ENCODE measurements at regions not wholly inside any gene's neighbourhood (a gene's known extent, or its start where the extent isn't known, plus 50 kb on each side); places are given as distances from the start of the nearest gene placed in this dataset.

DNA sequence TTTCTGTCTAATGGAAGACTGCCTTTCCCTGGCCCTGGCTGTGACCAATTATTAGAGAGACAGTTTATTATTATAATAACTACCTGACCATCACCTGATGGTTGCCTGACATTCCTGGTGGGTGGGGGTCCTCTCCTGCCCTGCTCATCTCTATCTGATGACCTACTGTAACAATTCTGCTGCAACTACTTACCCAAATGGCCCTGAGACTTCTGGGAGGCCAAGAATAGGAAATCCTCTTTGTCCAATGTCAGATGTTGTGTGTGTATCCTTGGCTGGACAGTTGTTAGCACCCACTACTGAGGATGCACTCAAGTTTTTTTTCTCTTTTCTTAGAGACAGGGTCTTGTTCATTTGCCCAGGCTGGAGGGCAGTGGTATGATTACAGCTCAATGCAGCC lies 110.3 kb downstream of the DDX1 start:
- DNase-seq: no peak

DNA sequence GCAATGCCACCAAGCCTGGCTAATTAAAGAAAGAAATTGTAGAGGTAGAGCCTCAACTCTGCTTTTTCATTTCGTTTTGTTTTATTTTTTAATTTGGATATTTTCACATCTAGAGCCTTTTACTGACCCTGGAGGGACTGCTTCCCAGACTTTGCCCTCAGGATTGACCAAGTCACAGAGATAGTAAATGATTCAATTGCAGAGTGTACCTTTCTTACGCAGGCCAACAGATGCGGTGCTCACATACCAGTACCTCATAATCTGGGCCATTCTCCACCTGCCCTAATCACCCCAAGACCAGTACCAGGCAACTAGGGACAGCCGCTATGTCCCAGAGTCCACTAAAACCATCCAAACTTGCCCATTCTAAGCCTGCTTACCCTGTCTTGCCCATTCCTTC lies 110.8 kb downstream of the DDX1 start:
- no peak for DNase-seq

DNA sequence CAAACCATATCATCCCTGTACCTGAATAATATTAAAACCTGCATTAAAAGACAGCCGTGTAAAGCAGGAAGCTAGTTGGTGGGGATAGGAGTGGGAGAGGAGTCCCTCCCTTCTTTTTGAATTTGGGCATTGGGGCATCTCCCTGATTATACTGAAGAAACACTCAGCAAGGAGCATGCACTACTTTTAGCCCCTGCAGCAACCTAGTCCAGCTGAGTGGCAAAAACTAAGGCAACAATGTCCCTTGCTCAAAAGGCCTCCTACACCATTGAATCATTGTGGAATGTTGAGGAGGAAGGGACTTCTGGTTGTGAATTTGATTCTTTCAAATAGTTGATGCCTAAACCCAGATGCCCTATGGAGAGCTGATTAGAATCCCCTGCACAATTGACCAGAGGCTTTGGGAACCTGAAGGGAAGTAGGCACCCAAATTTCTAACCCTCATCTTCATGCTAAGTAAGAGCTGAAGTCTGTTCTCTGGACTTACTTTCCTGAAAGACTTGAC lies 111.7 kb downstream of the DDX1 start:
- no peak for DNase-seq

DNA sequence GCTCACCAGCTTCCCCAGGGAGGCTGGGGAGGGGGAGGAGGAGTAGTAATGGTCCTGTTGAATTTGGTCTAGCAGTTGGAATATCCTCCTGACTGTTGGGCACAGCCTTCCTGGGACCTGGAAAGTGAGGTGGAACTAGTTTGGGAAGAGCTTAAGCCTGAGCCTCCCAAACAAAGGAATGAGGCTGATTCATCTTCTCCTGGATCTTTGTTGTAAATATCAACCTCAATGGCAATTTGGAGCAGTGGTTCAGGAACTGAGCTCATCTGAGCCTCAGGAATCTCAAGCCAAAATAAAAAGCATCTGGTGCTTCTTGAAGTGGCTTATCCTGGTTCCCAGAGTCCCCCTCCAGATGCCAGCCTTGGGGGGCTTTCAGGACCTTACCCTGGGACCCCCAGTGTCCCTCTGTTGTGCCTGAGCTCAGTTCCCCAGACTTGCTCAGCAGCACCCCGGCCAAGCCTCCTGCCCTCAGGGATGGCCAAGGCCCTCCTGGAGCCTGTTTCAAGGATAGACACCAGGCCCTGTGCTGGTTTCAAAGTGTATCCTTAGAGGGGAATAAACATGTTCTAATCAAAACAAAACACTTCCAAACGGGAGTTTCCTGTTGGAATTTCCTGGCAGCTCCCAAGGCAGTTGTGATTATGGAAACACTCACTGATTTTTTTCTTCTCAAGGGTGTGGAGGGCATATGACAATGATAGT lies 112.6 kb downstream of the DDX1 start:
- no peak for DNase-seq

DNA sequence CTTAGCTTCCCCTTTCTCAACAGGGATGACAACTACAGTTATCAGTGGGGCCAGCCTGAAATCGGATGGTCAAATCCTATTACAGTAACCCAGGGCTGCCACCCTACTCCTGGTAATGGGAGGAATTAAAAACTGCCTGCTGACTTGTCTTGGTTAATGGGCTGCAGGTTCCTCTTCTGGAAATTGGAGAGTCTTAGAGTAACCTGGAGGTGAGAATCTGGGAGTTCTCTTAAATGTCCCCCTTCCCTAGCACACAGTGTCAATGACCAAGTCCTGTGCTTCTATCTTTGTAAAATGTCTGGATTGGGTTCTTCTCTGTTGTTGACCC lies 113.1 kb downstream of the DDX1 start:
- no peak for DNase-seq

DNA sequence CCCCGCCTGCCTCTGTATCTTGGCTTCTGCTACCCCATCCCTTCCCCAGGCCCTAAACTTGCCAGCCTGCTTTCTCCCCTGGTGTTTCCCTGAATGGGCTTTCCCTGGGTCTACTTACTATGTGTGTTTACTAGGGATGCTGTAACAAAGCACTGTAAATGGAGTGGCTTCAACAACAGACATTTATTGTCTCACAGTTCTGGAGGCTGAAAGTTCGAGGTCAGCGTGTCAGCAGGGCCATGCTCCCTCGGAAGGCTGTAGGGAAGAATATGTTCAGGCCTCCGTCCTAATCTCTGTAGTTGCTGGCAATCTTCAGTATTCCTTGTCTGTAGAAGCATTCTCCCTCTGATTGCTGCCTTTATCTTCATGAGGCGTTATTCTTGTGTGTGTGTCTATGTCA lies 113.6 kb downstream of the DDX1 start:
- DNase-seq: no peak

DNA sequence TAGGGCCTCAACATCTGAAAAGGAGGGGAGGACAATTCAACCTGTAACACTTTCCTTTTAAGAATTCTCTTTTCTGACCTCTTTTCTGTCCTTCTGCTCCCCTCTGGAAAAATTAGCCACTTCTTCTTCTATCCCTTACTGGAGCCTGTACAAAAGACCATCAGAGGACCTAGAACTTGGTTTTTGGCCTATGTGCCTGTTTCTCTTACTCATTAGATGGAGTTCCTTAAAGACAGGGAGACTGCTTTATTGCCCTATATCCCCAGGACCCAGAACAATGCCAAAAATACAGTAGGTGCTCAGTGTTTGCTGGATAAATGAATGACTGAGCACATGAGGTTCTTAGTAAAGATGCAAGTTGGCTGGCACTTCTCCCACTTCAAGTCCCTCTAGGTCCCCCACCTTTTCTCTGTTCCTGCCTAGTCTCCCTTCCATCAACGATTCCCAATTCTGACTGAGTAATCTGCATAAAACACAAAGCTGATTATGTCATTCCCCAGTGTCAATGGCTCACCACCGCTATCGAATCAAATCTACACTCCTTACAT lies 114.2 kb downstream of the DDX1 start:
- no peak for DNase-seq

DNA sequence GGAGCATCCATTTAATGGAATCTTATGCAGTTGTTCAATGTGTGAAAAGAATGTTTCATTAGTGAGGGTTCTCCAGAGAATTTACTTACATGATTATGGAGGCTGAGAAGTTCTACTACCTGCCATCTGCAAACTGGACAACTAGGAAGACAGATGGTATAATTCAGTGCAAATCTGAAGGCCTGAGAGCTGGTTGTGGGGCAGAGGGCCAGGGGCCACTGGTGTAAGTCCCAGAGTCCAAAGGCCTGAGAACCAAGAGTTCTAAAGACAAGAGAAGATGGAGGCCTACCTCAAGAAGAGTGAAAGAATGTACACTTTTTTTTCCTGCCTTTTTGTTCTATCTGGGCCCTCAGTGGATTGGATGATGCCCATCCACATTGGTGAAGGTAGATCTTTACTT lies 114.8 kb downstream of the DDX1 start:
- DNase-seq: no peak

DNA sequence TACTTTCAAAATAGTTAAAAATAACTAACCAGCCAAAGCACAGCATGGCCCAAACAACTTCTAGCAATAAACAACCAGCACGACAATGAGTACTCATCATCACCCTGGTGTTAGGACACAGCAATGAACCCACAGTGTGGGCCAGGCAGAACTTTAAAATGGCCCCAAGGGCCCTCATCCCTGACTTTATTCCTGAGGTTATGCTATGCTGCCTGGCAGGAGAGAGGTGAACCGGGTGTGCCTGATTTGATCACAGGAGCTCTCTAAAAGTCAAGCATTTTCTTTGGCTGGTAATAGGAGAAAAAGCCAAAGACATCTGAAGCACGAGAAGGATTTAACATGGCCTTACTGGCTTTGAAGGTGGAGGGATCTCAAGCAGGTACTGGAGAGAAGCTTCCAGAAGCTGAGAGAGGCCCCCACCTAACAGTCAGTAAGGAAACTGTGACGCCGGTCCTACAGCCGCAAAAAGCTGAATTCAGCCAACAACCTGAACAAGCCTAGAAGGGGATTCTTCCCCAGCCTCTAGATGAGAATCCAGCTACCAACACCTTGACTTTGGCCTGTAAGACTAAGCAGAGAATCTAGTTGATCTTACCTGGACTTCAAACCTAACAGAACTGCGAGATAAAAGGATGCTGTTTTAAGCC lies 115.4 kb downstream of the DDX1 start:
- no peak for DNase-seq

DNA sequence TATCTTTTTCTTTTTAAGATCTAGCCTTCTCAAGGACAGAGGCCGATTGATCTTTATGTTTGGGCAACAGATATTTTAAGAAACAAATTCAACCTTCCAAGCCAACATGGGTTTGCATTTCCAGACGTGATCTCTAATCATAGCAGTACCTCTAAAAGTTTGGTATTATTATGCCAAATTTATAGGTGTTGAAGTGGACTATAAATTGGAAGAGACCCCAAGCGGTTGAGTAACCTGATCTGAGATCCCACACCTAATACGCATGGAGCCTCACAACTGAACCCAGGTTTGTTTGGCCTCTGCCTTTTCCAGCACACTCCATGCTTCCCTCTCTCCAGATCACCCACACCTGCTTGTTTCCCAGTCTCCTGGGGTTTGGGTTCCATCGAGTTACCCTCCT lies 116.5 kb downstream of the DDX1 start:
- DNase-seq: no peak

DNA sequence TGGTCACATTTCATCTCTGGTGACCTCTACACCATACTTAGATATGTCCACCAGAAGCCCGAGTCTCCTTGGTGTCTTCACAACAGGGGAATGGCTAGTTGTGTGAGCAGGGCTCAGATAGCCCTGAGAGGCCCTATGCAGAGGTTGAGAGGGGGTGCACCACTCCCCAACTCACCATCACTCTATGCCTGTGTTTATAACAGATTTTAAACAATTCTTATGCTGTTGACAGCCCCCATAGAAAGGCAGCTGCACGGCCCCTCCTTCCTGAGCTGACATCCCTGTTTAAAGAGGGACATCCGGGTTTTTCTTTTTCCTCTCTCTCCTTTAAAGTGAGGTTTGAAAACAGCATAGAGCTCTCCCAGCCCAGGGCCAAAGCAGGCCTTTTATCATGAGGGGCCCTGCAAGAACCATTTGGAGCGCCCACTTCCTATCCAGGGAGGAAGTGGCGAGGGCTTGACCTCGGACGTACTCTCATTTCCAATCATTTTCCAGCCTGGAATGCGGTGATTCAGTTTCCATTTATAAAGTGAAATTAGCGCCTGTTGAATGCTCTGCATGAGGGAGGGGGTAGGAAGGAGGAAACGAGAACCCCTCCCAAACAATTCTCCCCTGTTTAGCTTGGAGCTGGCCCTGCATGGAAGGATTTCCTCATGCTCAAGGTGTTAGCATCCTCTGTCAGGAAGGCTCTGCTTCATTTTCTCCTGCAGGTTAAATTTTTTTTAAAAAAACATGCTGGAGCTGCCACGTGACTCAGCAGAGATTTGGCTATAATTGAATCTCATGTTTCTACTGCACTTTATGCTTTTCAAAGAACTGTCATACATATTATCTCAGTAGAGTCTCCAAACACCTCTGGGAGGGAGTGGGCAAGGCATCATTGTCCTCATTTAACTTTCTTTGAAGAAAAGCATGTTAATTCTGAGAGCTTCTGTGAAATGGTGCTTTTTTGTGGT lies 117.5 kb downstream of the DDX1 start:
- no peak for DNase-seq

DNA sequence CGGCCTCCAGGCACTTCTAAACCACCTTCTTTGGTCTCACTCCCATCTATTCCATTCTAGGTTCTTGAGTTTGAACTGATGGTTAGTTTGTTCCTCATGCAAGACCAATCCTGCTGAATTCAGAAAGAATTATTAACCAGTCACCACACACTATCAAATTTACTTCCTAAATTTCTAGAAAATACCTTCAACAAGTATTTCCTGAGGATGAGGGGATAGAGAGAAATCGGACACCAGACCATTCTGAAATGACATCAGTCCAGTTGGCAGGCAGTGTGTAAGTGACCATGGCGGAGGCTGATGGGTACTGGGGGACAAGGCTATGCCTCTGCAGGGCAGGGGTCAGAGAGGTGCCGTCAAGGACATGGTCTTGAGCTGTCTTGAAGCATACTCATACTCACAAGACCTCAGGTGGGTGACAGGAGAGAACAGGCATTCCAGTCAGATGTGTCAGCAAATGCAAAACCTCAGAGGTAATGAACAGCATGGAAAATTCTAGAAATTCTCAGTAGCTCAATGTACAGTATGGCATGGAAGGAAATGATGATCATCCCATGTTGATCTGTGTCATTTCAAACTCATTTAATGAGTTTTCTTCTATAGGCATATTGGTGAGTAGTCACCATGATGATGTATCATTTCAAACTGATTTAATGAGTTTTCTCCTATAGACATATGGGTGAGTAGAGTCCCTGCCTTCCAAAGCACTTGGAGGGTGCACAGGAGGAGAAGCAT lies 119.6 kb downstream of the DDX1 start:
- DNase-seq: no peak

DNA sequence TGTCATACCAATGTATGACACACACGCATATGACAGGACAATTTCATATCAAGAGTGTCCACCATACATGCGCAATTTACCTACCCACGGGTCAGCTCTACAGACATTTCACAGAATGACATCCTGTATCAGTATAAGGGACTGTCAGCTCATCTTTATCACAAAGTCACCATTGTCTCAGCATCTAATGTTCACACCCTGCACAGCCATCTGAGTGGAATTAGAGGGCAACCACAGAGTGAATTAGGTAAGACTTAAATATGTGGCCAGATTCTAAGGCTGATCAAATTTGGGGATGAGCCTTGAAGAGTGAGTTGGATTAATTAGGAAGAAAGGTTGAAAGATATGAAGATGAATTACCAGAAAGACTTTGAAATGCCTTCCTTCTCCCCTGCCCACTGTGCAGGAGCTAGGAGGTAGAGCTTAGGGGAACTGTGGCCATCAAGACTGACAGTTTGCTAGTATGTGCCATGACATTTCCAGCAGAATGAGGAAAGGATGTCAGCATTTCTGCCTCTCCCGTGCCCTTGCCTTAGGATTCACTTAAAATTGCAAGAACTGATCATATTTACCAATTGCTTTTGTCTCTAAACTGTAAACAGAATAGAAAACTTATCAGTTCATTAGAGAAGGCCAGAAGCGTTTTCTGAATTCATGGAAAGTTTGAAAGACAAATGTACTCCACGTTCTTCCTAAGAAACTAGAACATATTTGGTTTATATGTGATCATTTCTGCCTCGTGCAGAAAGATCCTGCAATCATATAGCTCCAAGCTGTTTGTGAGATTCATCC lies 121.1 kb downstream of the DDX1 start:
- DNase-seq: no peak

DNA sequence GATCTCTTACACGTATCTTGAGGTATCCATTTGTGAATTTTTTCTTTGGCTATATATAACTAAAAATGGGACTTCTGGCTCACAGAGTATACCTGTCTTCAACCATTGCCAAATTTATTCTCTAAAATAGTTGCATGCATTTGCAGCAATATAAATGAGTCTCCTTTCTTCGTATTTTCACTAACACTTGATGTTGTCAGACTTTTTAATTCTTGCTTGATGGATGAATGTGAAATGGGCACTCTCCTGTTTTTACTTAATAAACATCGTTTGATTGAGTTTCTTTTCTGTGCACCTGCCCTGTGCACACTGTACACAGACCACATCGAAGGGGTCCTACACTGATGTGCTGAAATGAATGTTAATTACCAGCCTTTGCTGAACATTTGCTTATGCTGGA lies 121.8 kb downstream of the DDX1 start:
- DNase-seq: no peak

DNA sequence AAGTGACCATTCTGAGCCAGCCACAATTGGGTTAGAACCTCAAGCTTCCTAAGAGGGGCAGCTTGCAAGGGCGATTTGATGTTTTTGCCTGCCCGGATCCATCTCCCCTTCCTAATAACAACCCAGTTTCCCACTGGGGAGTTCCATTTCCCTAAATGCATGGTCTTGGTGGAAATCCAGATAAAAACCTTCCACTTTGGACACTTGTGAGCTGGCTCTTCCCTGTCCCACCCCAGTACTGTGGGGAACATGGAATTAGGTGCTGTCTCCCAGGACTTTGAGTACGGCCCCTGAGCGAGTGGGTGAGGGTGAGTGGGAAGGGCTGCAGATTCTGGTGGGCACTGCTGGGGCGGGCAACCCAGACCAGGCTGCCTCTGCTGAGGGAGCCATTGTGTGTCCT lies 122.3 kb downstream of the DDX1 start:
- no peak for DNase-seq

DNA sequence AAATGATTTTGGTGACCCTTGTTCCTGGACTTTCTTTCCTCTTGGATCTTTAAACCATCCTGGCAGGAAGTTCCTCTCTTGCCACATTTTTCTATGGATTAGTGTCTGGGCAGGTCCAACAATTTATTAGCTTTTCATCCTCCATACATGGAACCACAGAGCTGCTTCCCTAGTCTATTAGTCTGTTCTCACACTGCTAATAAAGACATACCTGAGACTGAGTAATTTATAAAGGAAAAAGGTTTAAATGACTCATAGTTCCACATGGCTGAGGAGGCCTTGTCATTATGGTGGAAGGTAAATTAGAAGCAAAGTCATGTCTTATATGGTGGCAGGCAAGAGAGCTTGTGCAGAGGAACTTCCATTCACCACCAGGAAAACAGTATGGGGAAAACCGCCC lies 122.9 kb downstream of the DDX1 start:
- DNase-seq: no peak

DNA sequence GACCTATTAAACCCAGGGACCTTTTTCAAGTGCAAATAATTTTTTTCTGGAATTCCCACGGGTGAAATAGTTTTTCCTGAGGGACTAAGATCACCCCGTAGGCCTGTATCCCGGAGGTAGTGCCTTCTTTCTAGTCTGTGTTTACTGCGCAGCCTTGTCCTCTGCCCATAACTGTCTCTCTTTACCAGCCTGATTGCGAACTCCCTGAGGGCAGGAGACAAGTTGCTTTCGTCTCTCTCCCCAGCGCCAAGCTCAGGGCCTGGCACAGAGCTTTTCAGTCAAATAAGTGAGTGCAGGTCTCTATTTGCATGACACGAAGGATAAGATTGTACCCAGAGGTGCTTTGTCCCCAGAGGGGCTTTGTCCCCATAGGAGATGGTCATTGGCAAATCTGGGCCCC lies 123.9 kb downstream of the DDX1 start:
- DNase-seq: no peak

DNA sequence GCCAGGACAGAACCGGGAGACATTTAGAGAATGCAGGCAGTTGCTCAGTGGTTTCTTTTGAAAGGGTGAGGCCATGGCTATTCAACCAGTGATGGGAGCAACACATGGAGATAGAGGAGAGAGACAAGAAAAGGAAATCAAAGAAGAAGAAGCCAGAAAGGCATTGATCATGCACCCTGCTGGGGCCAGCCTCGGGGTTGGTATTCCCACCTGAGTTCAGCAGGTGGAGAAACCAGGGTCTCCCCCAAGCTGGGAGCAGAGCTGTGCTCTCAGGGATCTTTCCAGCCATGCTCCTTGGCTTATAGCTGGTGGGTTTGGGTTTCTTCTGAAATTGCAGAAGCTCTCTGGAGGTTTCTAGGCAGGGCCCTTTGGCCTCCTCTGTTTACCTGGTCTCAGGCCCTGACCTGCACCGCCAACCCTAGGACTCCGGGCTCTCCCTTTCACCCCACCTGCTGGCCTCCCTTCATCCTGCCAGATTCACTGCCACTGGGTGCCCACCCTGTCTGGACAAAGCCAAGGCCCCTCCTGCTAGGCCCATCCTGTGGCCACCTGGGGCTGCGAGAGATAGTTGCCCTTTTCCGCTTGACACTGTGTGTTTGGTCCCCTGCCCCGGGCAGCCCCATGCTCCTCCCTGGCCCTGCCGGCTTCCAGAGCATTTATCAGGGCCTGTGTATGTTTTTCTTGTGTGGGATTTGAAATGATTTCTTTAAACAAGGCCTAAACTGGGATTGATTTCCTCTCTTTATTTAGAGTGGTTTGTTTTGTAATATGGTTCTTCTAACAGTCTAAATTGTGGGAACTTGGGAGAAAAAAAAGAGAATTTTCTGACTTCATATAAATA lies 126.7 kb downstream of the DDX1 start:
- DNase-seq: no peak

DNA sequence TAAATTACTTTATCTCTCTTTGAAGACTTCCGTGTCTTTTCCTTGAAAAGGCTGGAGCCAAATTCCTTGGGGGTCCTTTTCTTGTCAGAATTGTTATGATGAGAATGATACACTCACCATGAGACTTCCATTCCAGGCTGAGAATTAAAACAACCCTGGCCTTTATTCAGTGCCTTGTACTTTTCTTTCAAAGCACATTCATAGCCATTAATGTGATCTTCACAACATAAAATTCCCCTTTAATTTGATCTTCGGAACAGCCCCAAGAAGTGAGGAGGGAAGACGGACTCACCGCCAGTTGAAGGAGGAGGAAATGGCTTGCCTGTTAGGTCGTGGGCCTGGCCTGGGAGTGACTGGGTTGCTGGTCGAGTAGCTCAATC lies 127.3 kb downstream of the DDX1 start:
- DNase-seq: no peak

DNA sequence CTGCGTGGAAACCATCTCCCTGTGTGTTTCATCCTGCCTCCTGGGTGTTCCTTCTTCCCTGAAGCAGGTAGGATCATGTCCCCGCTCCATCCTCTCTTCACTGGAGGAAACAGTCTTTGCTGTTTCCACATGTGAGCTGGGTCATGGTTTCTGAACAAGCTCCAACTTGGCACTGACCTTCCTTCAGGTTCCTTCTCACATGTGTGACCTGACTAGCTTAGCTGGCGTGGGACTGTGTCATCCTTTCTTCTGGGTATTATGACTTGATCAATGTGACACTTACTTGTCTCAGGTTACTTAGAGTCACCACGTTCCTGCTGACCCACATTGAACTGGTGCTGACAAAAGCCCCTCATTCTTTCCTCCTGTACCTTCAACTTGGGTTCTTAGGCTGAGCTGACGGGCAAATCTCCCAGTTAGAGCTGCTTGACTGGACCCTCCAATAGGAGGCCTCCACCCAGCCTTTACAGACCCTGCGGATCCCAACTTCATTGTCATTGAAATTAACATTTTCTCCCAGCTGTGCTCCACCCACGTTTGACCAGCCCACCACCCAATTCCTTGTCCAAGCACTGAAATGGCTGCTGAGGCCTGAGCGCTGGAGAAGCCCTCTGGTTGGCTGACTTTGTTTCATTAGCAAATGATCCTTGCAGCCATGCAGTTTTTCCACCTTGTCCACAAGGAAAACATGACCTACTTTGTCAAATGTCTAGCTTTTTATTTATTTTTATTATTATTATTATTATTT lies 128.1 kb downstream of the DDX1 start:
- DNase-seq: no peak
